ENCODE measurements at regions not wholly inside any gene's neighbourhood (a gene's known extent, or its start where the extent isn't known, plus 50 kb on each side); places are given as distances from the start of the nearest gene placed in this dataset.

DNA sequence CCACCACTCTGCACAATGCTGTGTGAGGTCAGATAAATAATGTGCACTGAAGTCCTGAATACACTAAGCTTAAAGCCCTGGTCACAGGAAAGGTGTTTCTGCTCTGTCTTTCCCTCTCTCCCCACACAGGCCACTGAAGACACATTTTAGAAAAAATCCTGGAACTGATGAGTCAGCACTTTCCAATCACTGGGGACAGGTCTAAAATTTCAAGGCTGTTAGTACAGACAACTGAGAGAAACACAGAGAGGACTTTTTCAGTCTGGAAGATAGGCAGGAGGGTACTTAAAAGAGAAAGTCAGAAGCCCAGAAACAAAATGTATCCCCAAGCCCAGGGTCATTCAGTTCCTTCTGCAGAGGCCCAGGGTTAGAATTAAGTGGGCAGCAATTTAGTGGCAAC lies 333.9 kb upstream of the CCDC196 start:
- intact Hi-C loops (cut with DNase I) = no loop called here
- H3K4me1 ChIP-seq (replicated peaks in 1 of 2) = no peaks in the 10 kb centered on the region
- no peak overlapping the region for H3K27ac ChIP-seq
- H3K4me3 ChIP-seq = no peak overlapping the region
- no peaks in the 10 kb centered on the region for H3K27me3 ChIP-seq
- no peaks in the 10 kb centered on the region for H3K36me3 ChIP-seq (replicated peaks in 1 of 2)
- no peak for DNase-seq
- TF ChIP-seq, protein P1, sequence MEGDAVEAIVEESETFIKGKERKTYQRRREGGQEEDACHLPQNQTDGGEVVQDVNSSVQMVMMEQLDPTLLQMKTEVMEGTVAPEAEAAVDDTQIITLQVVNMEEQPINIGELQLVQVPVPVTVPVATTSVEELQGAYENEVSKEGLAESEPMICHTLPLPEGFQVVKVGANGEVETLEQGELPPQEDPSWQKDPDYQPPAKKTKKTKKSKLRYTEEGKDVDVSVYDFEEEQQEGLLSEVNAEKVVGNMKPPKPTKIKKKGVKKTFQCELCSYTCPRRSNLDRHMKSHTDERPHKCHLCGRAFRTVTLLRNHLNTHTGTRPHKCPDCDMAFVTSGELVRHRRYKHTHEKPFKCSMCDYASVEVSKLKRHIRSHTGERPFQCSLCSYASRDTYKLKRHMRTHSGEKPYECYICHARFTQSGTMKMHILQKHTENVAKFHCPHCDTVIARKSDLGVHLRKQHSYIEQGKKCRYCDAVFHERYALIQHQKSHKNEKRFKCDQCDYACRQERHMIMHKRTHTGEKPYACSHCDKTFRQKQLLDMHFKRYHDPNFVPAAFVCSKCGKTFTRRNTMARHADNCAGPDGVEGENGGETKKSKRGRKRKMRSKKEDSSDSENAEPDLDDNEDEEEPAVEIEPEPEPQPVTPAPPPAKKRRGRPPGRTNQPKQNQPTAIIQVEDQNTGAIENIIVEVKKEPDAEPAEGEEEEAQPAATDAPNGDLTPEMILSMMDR (IDR thresholded peaks at IDR 0.05) = no peak
- no peak for TF ChIP-seq POLR2A (IDR thresholded peaks at IDR 0.05)
- no peaks in the 10 kb centered on the region for H3K9me3 ChIP-seq (replicated peaks in 1 of 3)

DNA sequence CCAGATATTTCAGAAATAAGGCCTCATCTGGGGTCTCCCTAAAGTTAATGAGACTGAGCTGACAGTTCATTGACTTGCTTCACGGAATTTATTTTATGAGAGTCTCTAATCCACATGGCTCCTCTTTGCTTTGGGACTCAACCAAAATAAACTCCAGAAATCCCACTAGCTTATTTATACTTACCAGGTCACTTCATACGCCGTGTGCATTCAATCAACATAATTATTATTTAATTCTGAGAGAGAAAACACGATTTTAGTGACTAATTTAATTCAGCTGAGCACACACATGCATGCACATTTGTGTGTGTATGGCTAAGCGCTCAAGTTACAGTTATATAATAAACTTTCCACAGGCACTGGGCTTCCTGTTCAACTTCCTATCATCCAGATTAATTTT lies 333.4 kb upstream of the CCDC196 start:
- Histone ChIP-seq H3K4me3 (no peak overlapping the region), H3K9me3 (replicated peaks in 1 of 3) (no peaks in the 10 kb centered on the region), H3K27me3 (no peaks in the 10 kb centered on the region), H3K27ac (no peak overlapping the region), H3K36me3 (replicated peaks in 1 of 2) (no peaks in the 10 kb centered on the region), H3K4me1 (replicated peaks in 1 of 2) (no peaks in the 10 kb centered on the region)
- no peak for DNase-seq
- 57 to 69% (median 62%) methylated on average over 5 of the region's 5 CpGs for WGBS, 4 donors
- TF ChIP-seq, protein P1 (IDR thresholded peaks at IDR 0.05) = no peak
- no peak for TF ChIP-seq POLR2A (IDR thresholded peaks at IDR 0.05)
- intact Hi-C loops (cut with DNase I) = no loop called here

DNA sequence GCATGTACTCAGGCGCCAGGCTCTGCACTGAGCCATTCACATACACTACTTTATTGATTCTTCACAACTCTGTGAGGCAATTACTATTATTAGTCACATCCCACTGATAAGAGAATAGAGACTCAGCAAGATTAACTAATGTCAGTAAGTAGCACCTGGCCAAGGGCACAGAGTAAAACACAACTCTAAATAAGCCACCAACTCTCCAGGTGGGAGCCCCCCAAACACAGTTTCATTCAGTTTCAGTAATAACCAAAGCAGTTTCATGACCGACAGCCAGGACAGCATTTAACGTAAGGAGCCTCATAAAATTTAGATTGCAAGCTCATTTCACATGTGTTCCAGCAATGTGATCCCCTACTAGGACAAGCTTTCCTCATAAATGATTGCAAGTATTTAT lies 323.1 kb upstream of the CCDC196 start:
- no peak for DNase-seq
- Histone ChIP-seq H3K36me3 (replicated peaks in 1 of 2) (no peaks in the 10 kb centered on the region), H3K27me3 (no peaks in the 10 kb centered on the region), H3K4me1 (replicated peaks in 1 of 2) (no peaks in the 10 kb centered on the region), H3K4me3 (no peak overlapping the region), H3K9me3 (replicated peaks in 1 of 3) (no peaks in the 10 kb centered on the region), H3K27ac (no peak overlapping the region)
- TF ChIP-seq, protein P1 (IDR thresholded peaks at IDR 0.05) = no peak
- TF ChIP-seq POLR2A (IDR thresholded peaks at IDR 0.05) = no peak
- 88 to 93% (median 92%) methylated on average over 3 of the region's 3 CpGs for whole genome bisulfite sequencing, 4 donors
- intact Hi-C loops (cut with DNase I) = no loop called here

DNA sequence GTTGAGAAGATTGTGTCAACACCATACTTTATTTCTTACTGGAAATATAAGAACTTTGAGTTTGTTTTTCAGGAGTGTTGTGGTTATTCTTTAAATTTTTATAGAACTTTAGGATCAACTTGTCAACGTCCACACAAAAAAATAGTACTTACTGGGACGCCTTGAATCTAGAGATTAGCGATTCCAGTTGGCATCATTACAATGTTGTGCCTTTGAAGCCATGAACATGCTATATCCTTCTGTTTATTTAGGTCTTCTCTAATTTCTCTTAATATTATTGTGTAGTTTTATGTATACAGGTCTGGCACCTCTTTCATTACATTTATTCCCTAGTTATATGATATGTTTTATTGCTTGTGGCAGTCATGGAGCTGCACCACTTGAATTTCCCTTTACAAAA lies 320.8 kb upstream of the CCDC196 start:
- H3K9me3 ChIP-seq (replicated peaks in 1 of 3) = no peaks in the 10 kb centered on the region
- no peak for DNase-seq
- intact Hi-C loops (cut with DNase I) = no loop called here
- H3K27ac ChIP-seq = no peak overlapping the region
- TF ChIP-seq, protein P1 (IDR thresholded peaks at IDR 0.05) = no peak
- TF ChIP-seq POLR2A (IDR thresholded peaks at IDR 0.05) = no peak
- no peaks in the 10 kb centered on the region for H3K27me3 ChIP-seq
- no peaks in the 10 kb centered on the region for H3K4me1 ChIP-seq (replicated peaks in 1 of 2)
- no peak overlapping the region for H3K4me3 ChIP-seq
- WGBS, 4 donors = 84 to 92% (median 88%) methylated on average over 3 of the region's 3 CpGs
- no peaks in the 10 kb centered on the region for H3K36me3 ChIP-seq (replicated peaks in 1 of 2)
